HepG2 (cell line): ENCODE measurements at regions not wholly inside any gene's neighbourhood (a gene's known extent, or its start where the extent isn't known, plus 50 kb on each side); places are given as distances from the start of the nearest gene placed in this dataset.
A peak's percentile ranks its signal among the peaks of the same experiment; 100 is the strongest.

Source experiments
- ATAC-seq: fragments of 200-7000 bp; cut with Tn5 transposase; 3 replicates; pipeline ENCODE4 v1.9.1; 2020; ENCODE audit warnings: mild to moderate bottlenecking, moderate library complexity
- BruUV-seq: library from RNA; stranded (reverse); fragments of 400-500 nt; replicated peaks from 2 replicates; lab custom pipeline; 2021; lab: Mats Ljungman, UMichigan
- CTCF ChIA-PET: fragments of 300-600 bp; formaldehyde crosslinking; extraction: SDS; loops from one replicate; lab custom pipeline; 2021; ENCODE audit warnings: low total read pairs, inconsistent platforms, low intra/inter-chr PET ratio; lab: Yijun Ruan, JAX
- POLR2A ChIA-PET: fragments of 350-600 bp; sonication (Branson Sonifier 250); formaldehyde crosslinking; loops from one replicate; lab custom pipeline; 2020; ENCODE audit warnings: antibody characterized with exemption, inconsistent platforms; lab: Yijun Ruan, JAX
- DNase-seq: peaks from one replicate; pipeline ENCODE4 v3.0.0-alpha.2; 2015; ENCODE audit warnings: low spot score
- FAIRE-seq: peaks from 3 replicates; lab custom pipeline; 2011; peaks lifted over from hg19 to GRCh38; lab: Jason Lieb, UNC
- H2AFZ ChIP-seq: one replicate; pipeline ENCODE4 v1.6.1; 2011; ENCODE audit warnings: low read length, inconsistent platforms
- H3K27ac ChIP-seq: fragments of 300-600 bp; 3 replicates; pipeline ENCODE4 v1.8.0; 2011; ENCODE audit warnings: mixed run types, mild to moderate bottlenecking, mixed read lengths, low read length, inconsistent platforms; ENCODE audit not compliant: insufficient read depth; ENCODE audit errors: extremely low read length
- H3K27me3 ChIP-seq, 2 experiments: fragments of 200-600 bp in 1 of 2; 2 replicates in 1 of 2; 3 replicates in 1 of 2; pipeline versions ENCODE4 v1.6.0 to v1.8.0; 2011; ENCODE audit warnings: low read length in 2 of 2, mild to moderate bottlenecking in 2 of 2, moderate library complexity in 2 of 2, inconsistent platforms in 1 of 2; ENCODE audit not compliant: insufficient read depth in 2 of 2, control insufficient read depth in 1 of 2
- H3K36me3 ChIP-seq, 2 experiments: fragments of 200-600 bp in 1 of 2; replicated peaks in 1 of 2; 2 replicates in 1 of 2; 3 replicates in 1 of 2; pipeline versions ENCODE4 v1.5.1 to v1.8.0; 2011; ENCODE audit warnings: low read length in 2 of 2, inconsistent platforms in 1 of 2; ENCODE audit not compliant: insufficient read depth in 2 of 2, control insufficient read depth in 1 of 2
- H3K4me1 ChIP-seq: 2 replicates; pipeline ENCODE4 v1.5.1; 2012; ENCODE audit warnings: low read length, inconsistent platforms; ENCODE audit not compliant: insufficient read depth
- H3K4me2 ChIP-seq: 2 replicates; pipeline ENCODE4 v1.6.0; 2011; ENCODE audit warnings: low read depth, low read length, inconsistent platforms
- H3K4me3 ChIP-seq, 3 experiments: fragments of 200-600 bp in 1 of 3; sonication (generic), shearing (Covaris generic) in 1 of 3; replicated peaks in 1 of 3; 2 replicates each; pipeline ENCODE4 v1.5.1; 2011 to 2016; ENCODE audit warnings: low read length in 3 of 3, inconsistent platforms in 2 of 3, low read depth in 2 of 3, mild to moderate bottlenecking in 2 of 3, control low read depth in 1 of 3, mixed read lengths in 1 of 3; ENCODE audit not compliant: insufficient read depth in 1 of 3
- H3K79me2 ChIP-seq: one replicate; pipeline ENCODE4 v1.6.1; 2011; ENCODE audit warnings: low read length, inconsistent platforms; ENCODE audit not compliant: insufficient read depth
- H3K9ac ChIP-seq: 2 replicates; pipeline ENCODE4 v1.6.0; 2011; ENCODE audit warnings: mild to moderate bottlenecking, low read depth, low read length, inconsistent platforms; ENCODE audit not compliant: insufficient read depth
- H3K9me3 ChIP-seq: 2 replicates; pipeline ENCODE4 v1.5.1; 2012; ENCODE audit warnings: mild to moderate bottlenecking, low read length
- H4K20me1 ChIP-seq: 2 replicates; pipeline ENCODE4 v1.6.0; 2011; ENCODE audit warnings: inconsistent platforms, mild to moderate bottlenecking, low read length, moderate library complexity; ENCODE audit not compliant: insufficient read depth
- FOXP1 ChIP-seq, 2 experiments: fragments of 450-650 bp in 1 of 2; IDR thresholded peaks; 2 replicates each; pipeline ENCODE4 v1.6.1; 2017 to 2018; ENCODE audit warnings: antibody characterized with exemption in 1 of 2
- HNF4G ChIP-seq, 2 experiments: sonication (generic) in 1 of 2; formaldehyde crosslinking in 1 of 2; IDR thresholded peaks; 2 replicates each; pipeline versions ENCODE4 v1.4.0 to v1.6.1; 2011 to 2020; ENCODE audit warnings: borderline replicate concordance in 2 of 2, low read depth in 2 of 2, mild to moderate bottlenecking in 2 of 2, low read length in 1 of 2, missing genetic modification reagents in 1 of 2, moderate library complexity in 1 of 2
- MEIS1 ChIP-seq: sonication (generic); formaldehyde crosslinking; IDR thresholded peaks from 2 replicates; pipeline ENCODE4 v1.9.0; 2021; ENCODE audit warnings: mild to moderate bottlenecking, missing genetic modification reagents, moderate library complexity, borderline replicate concordance
- NCOA2 ChIP-seq: sonication (generic); formaldehyde crosslinking; IDR thresholded peaks from 2 replicates; pipeline ENCODE4 v1.8.0; 2022; ENCODE audit warnings: inconsistent platforms
- TERF1 ChIP-seq: sonication (generic); formaldehyde crosslinking; IDR thresholded peaks from 2 replicates; pipeline ENCODE4 v1.8.0; 2022; ENCODE audit warnings: mild to moderate bottlenecking, missing genetic modification reagents, moderate library complexity
- YEATS2 ChIP-seq: sonication (generic); formaldehyde crosslinking; IDR thresholded peaks from 2 replicates; pipeline ENCODE4 v1.4.0; 2020; ENCODE audit warnings: missing genetic modification reagents, borderline replicate concordance
- ZFP91 ChIP-seq: sonication (generic); formaldehyde crosslinking; IDR thresholded peaks from 2 replicates; pipeline ENCODE4 v1.9.0; 2022; ENCODE audit warnings: missing genetic modification reagents, mild to moderate bottlenecking, borderline replicate concordance
- ZNF205 ChIP-seq: IDR thresholded peaks from 2 replicates; pipeline ENCODE4 v1.6.1; 2018; ENCODE audit warnings: missing biosample characterization, missing genetic modification reagents
- ZNF280B ChIP-seq: sonication (generic); formaldehyde crosslinking; IDR thresholded peaks from 2 replicates; pipeline ENCODE4 v1.5.0; 2020; ENCODE audit warnings: missing genetic modification reagents, mild to moderate bottlenecking, borderline replicate concordance
- ZNF281 ChIP-seq: sonication (generic); formaldehyde crosslinking; IDR thresholded peaks from 2 replicates; pipeline ENCODE4 v1.4.0; 2020; ENCODE audit warnings: missing genetic modification reagents, borderline replicate concordance
- ZNF512 ChIP-seq: sonication (generic); formaldehyde crosslinking; IDR thresholded peaks from 2 replicates; pipeline ENCODE4 v1.4.0; 2020; ENCODE audit warnings: mild to moderate bottlenecking, missing genetic modification reagents
- ZNF891 ChIP-seq: sonication (generic); formaldehyde crosslinking; IDR thresholded peaks from 2 replicates; pipeline ENCODE4 v1.5.0; 2020; ENCODE audit warnings: mild to moderate bottlenecking, missing genetic modification reagents
- ZSCAN21 ChIP-seq: sonication (generic); formaldehyde crosslinking; IDR thresholded peaks from 2 replicates; pipeline ENCODE4 v1.8.0; 2022; ENCODE audit warnings: mild to moderate bottlenecking, missing genetic modification reagents, moderate library complexity, borderline replicate concordance
- WGBS: methylation state at CpG from one replicate; pipeline ENCODE4 v1.1.6; 2017; ENCODE audit warnings: low lambda C conversion rate; 5-methylcytosine and 5-hydroxymethylcytosine counted together
- in situ Hi-C: cut with HindIII; loops from 2 replicates; pipeline ENCODE4 v1.10.0; 2017; ENCODE audit warnings: low pct_unique_long_range_greater_than_20kb; ENCODE audit not compliant: extremely low pct_ligation_motif_present
- intact Hi-C: fragments of 100-400 bp; cut with micrococcal nuclease; formaldehyde crosslinking; loops from one replicate; pipeline ENCODE4 v1.10.0; 2022; ENCODE audit not compliant: unreplicated experiment

GRCh38 chr17:72576289-72576759, 455.5 kb downstream of the SOX9 start:
- Histone ChIP-seq H3K27me3 (no peaks in the 10 kb centered on the region), H3K4me1 (peaks cover 100% of the 10 kb centered on the region), H3K4me3 (no peak overlapping the region; a peak in 1 of 6 replicates), H3K27ac (peak overlapping the region; percentile 49), H2AFZ (no peak overlapping the region), H4K20me1 (no peaks in the 10 kb centered on the region; the same call in 1 of the 2 replicates), H3K9me3 (no peaks in the 10 kb centered on the region), H3K36me3 (no peaks in the 10 kb centered on the region; a peak in 1 of 5 replicates), H3K4me2 (peak overlapping the region; percentile 68), H3K9ac (no peak overlapping the region; the same call in 1 of the 2 replicates), H3K79me2 (peaks cover 94% of the 10 kb centered on the region)
- DNase-seq, result peak; percentile 59
- in situ Hi-C loops, result loop anchor here (10.0 kb wide), 1 partner anchor 618 kb away; the partner anchor contains the start of gene COG1
- BruUV-seq, result no TSS peak
- CTCF ChIA-PET, result no interaction called here
- WGBS, result 49% methylated on average over 7 of the region's 7 CpGs
- intact Hi-C loops, result no loop called here
- no peak for ATAC-seq
- POLR2A ChIA-PET, result interaction anchor here (1.1 kb wide), 1 partner anchor 13 kb away, joined by 3 read pairs; no protein-coding TSS in a partner anchor
- no peak for FAIRE-seq
- TF ChIP-seq ZNF280B (CRISPR knock-in tag), result no peak
- TF ChIP-seq MEIS1 (CRISPR knock-in tag), result no peak
- TF ChIP-seq ZNF891 (CRISPR knock-in tag), result no peak
- TF ChIP-seq HNF4G (IDR thresholded peaks at IDR 0.05; ENCODE audit: borderline replicate concordance, low read depth, low read length), result 0 out of 2 replicates have a peak, but pooled peaks have one; percentile 7
- no peak for TF ChIP-seq HNF4G (CRISPR knock-in tag; IDR thresholded peaks at IDR 0.05; ENCODE audit: borderline replicate concordance, low read depth)
- no peak for TF ChIP-seq TERF1 (CRISPR knock-in tag)
- TF ChIP-seq YEATS2 (CRISPR knock-in tag), result peak; percentile 42; the same call in 1 of the 2 replicates
- TF ChIP-seq NCOA2, result peak; percentile 44; the same call in 1 of the 2 replicates
- peak; percentile 83; the same call in 1 of the 2 replicates for TF ChIP-seq ZNF281 (CRISPR knock-in tag)
- no peak for TF ChIP-seq ZNF205 (CRISPR knock-in tag)
- 0 out of 2 replicates have a peak, but pooled peaks have one; percentile 27 for TF ChIP-seq ZSCAN21
- no peak for TF ChIP-seq FOXP1 (IDR thresholded peaks at IDR 0.05)
- TF ChIP-seq FOXP1 (CRISPR knock-in tag; IDR thresholded peaks at IDR 0.05), result 0 out of 2 replicates have a peak, but pooled peaks have one; percentile 10
- no peak for TF ChIP-seq ZNF512 (CRISPR knock-in tag)
- peak; percentile 48; the same call in 1 of the 2 replicates for TF ChIP-seq ZFP91
